IPS-18a (cell line): ENCODE measurements at regions not wholly inside any gene's neighbourhood (a gene's known extent, or its start where the extent isn't known, plus 50 kb on each side); places are given as distances from the start of the nearest gene placed in this dataset.

Source experiments
- H3K27ac ChIP-seq: one replicate; pipeline ENCODE4 v1.5.1; 2013; ENCODE audit warnings: low read length
- H3K27me3 ChIP-seq: one replicate; pipeline ENCODE4 v1.6.1; 2013; ENCODE audit warnings: mild to moderate bottlenecking, low read length; ENCODE audit not compliant: control insufficient read depth, insufficient read depth
- H3K36me3 ChIP-seq: one replicate; pipeline ENCODE4 v1.6.1; 2013; ENCODE audit warnings: low read depth, low read length; ENCODE audit not compliant: control insufficient read depth
- H3K4me1 ChIP-seq: one replicate; pipeline ENCODE4 v1.6.1; 2013; ENCODE audit warnings: low read depth, low read length; ENCODE audit not compliant: control insufficient read depth
- H3K4me3 ChIP-seq: one replicate; pipeline ENCODE4 v1.5.1; 2013; ENCODE audit warnings: low read length
- H3K9ac ChIP-seq: one replicate; pipeline ENCODE4 v1.6.1; 2013; ENCODE audit warnings: mild to moderate bottlenecking, low read length, moderate library complexity
- H3K9me3 ChIP-seq: one replicate; pipeline ENCODE4 v1.6.1; 2013; ENCODE audit warnings: low read depth, low read length; ENCODE audit not compliant: control insufficient read depth

GRCh38 chr2:63767307-63767706 is 74.4 kb upstream of the UGP2 start:
- Histone ChIP-seq H3K36me3 (no peaks in the 10 kb centered on the region), H3K4me1 (peaks cover 26% of the 10 kb centered on the region), H3K27me3 (no peaks in the 10 kb centered on the region), H3K4me3 (no peak overlapping the region), H3K27ac (no peak overlapping the region), H3K9ac (no peak overlapping the region), H3K9me3 (peaks cover 10% of the 10 kb centered on the region)

- no peaks in the 10 kb centered on the region for H3K27me3 ChIP-seq
- no peak overlapping the region for H3K9ac ChIP-seq
- no peak overlapping the region for H3K4me3 ChIP-seq
- H3K36me3 ChIP-seq, result no peaks in the 10 kb centered on the region
- H3K9me3 ChIP-seq, result peaks cover 10% of the 10 kb centered on the region
- H3K27ac ChIP-seq, result no peak overlapping the region
- peaks cover 26% of the 10 kb centered on the region for H3K4me1 ChIP-seq
Measured at GRCh38 chr2:63768051-63768450, 73.6 kb upstream of the UGP2 start.

- H3K36me3 ChIP-seq, result no peaks in the 10 kb centered on the region
- H3K9me3 ChIP-seq, result peaks cover 10% of the 10 kb centered on the region
- H3K4me3 ChIP-seq, result no peak overlapping the region
- H3K4me1 ChIP-seq, result peaks cover 10% of the 10 kb centered on the region
- no peak overlapping the region for H3K9ac ChIP-seq
- no peak overlapping the region for H3K27ac ChIP-seq
- no peaks in the 10 kb centered on the region for H3K27me3 ChIP-seq
Measured at GRCh38 chr2:63769915-63770314, 71.8 kb upstream of the UGP2 start.

- no peak overlapping the region for H3K4me3 ChIP-seq
- H3K27ac ChIP-seq, result no peak overlapping the region
- peaks cover 8% of the 10 kb centered on the region for H3K9me3 ChIP-seq
- H3K36me3 ChIP-seq, result no peaks in the 10 kb centered on the region
- H3K27me3 ChIP-seq, result no peaks in the 10 kb centered on the region
- no peaks in the 10 kb centered on the region for H3K4me1 ChIP-seq
- H3K9ac ChIP-seq, result no peak overlapping the region
Measured at GRCh38 chr2:63772061-63772460, 69.6 kb upstream of the UGP2 start.

GRCh38 chr2:63775191-63775590 is 66.5 kb upstream of the UGP2 start:
- Histone ChIP-seq H3K9ac (no peak overlapping the region), H3K36me3 (no peaks in the 10 kb centered on the region), H3K4me3 (no peak overlapping the region), H3K27ac (no peak overlapping the region), H3K4me1 (peaks cover 11% of the 10 kb centered on the region), H3K27me3 (no peaks in the 10 kb centered on the region), H3K9me3 (no peaks in the 10 kb centered on the region)

GRCh38 chr2:63776382-63776781 is 65.3 kb upstream of the UGP2 start:
- H3K27me3 ChIP-seq, result no peaks in the 10 kb centered on the region
- H3K27ac ChIP-seq, result no peak overlapping the region
- no peaks in the 10 kb centered on the region for H3K36me3 ChIP-seq
- no peaks in the 10 kb centered on the region for H3K9me3 ChIP-seq
- peaks cover 23% of the 10 kb centered on the region for H3K4me1 ChIP-seq
- no peak overlapping the region for H3K9ac ChIP-seq
- no peak overlapping the region for H3K4me3 ChIP-seq

- peaks cover 30% of the 10 kb centered on the region for H3K4me1 ChIP-seq
- H3K4me3 ChIP-seq, result no peak overlapping the region
- no peaks in the 10 kb centered on the region for H3K36me3 ChIP-seq
- H3K9me3 ChIP-seq, result no peaks in the 10 kb centered on the region
- no peak overlapping the region for H3K27ac ChIP-seq
- H3K9ac ChIP-seq, result no peak overlapping the region
- H3K27me3 ChIP-seq, result no peaks in the 10 kb centered on the region
Measured at GRCh38 chr2:63777816-63778215, 63.9 kb upstream of the UGP2 start.

GRCh38 chr2:63778391-63778790 is 63.3 kb upstream of the UGP2 start:
- Histone ChIP-seq H3K9me3 (no peaks in the 10 kb centered on the region), H3K27me3 (no peaks in the 10 kb centered on the region), H3K9ac (no peak overlapping the region), H3K4me1 (peaks cover 31% of the 10 kb centered on the region), H3K27ac (no peak overlapping the region), H3K4me3 (no peak overlapping the region), H3K36me3 (no peaks in the 10 kb centered on the region)

- Histone ChIP-seq H3K9me3 (no peaks in the 10 kb centered on the region), H3K27me3 (no peaks in the 10 kb centered on the region), H3K9ac (peak overlapping the region; percentile 5), H3K27ac (peak overlapping the region; percentile 13), H3K36me3 (no peaks in the 10 kb centered on the region), H3K4me1 (peaks cover 39% of the 10 kb centered on the region), H3K4me3 (peak overlapping the region; percentile 17)
Measured at GRCh38 chr2:63780518-63781155, 61.1 kb upstream of the UGP2 start.

GRCh38 chr2:63784461-63784860 is 57.2 kb upstream of the UGP2 start:
- H3K27ac ChIP-seq, result no peak overlapping the region
- no peaks in the 10 kb centered on the region for H3K9me3 ChIP-seq
- peaks cover 33% of the 10 kb centered on the region for H3K4me1 ChIP-seq
- H3K9ac ChIP-seq, result no peak overlapping the region
- H3K4me3 ChIP-seq, result no peak overlapping the region
- H3K36me3 ChIP-seq, result no peaks in the 10 kb centered on the region
- no peaks in the 10 kb centered on the region for H3K27me3 ChIP-seq

- Histone ChIP-seq H3K4me3 (no peak overlapping the region), H3K27me3 (no peaks in the 10 kb centered on the region), H3K27ac (peak overlapping the region; percentile 48), H3K4me1 (peaks cover 29% of the 10 kb centered on the region), H3K9ac (no peak overlapping the region), H3K36me3 (no peaks in the 10 kb centered on the region), H3K9me3 (no peaks in the 10 kb centered on the region)
Measured at GRCh38 chr2:63785096-63785495, 56.6 kb upstream of the UGP2 start.

- no peaks in the 10 kb centered on the region for H3K36me3 ChIP-seq
- no peak overlapping the region for H3K9ac ChIP-seq
- no peak overlapping the region for H3K4me3 ChIP-seq
- peaks cover 15% of the 10 kb centered on the region for H3K4me1 ChIP-seq
- no peak overlapping the region for H3K27ac ChIP-seq
- no peaks in the 10 kb centered on the region for H3K27me3 ChIP-seq
- H3K9me3 ChIP-seq, result no peaks in the 10 kb centered on the region
Measured at GRCh38 chr2:63786471-63786870, 55.2 kb upstream of the UGP2 start.
